Caki2 (cell line): ENCODE measurements at regions not wholly inside any gene's neighbourhood (a gene's known extent, or its start where the extent isn't known, plus 50 kb on each side); places are given as distances from the start of the nearest gene placed in this dataset.
"Not testable (repeated sequence)": the region's sequence is repeated elsewhere in the genome, so short reads cannot be mapped to it uniquely, and the experiment has no call there.

Experiments
- DNase-seq: peaks from one replicate; pipeline ENCODE4 v3.0.0-alpha.2; 2015; ENCODE audit warnings: low read depth
- in situ Hi-C: cut with HindIII; loops from 2 replicates; pipeline ENCODE4 v1.10.0; 2016; ENCODE audit warnings: low sequenced_read_pairs, low pct_unique_long_range_greater_than_20kb, mixed read lengths

- in situ Hi-C loops, DNase-seq: not testable (repeated sequence)
These were observed 344.0 kb downstream of the ANAPC1 start for GRCh38 chr2:111539991-111540390.

GRCh38 chr2:111542120-111542774 lies 341.7 kb downstream of the ANAPC1 start:
- peak; percentile 38 for DNase-seq
- in situ Hi-C loops: not testable (repeated sequence)

- DNase-seq, in situ Hi-C loops: not testable (repeated sequence)
These were observed 340.0 kb downstream of the ANAPC1 start for GRCh38 chr2:111544006-111544405.

GRCh38 chr2:111545723-111546431 lies 338.1 kb downstream of the ANAPC1 start:
- in situ Hi-C loops, DNase-seq: not testable (repeated sequence)

GRCh38 chr2:111546578-111546977 lies 337.4 kb downstream of the ANAPC1 start:
- DNase-seq, in situ Hi-C loops: not testable (repeated sequence)

GRCh38 chr2:111549174-111549573 lies 334.8 kb downstream of the ANAPC1 start:
- DNase-seq, in situ Hi-C loops: not testable (repeated sequence)

- in situ Hi-C loops: not testable (repeated sequence)
These were observed 332.6 kb downstream of the ANAPC1 start for GRCh38 chr2:111551428-111551827.

GRCh38 chr2:111552625-111553024 lies 331.4 kb downstream of the ANAPC1 start:
- DNase-seq, in situ Hi-C loops: not testable (repeated sequence)

More at GRCh38 chr2:111551428-111551827, 332.6 kb downstream of the ANAPC1 start:
- not testable (repeated sequence) for DNase-seq

- in situ Hi-C loops, DNase-seq: not testable (repeated sequence)
These were observed 324.7 kb downstream of the ANAPC1 start for GRCh38 chr2:111559301-111559700.

- DNase-seq, in situ Hi-C loops: not testable (repeated sequence)
These were observed 324.2 kb downstream of the ANAPC1 start for GRCh38 chr2:111559814-111560213.

- DNase-seq, in situ Hi-C loops: not testable (repeated sequence)
These were observed 317.9 kb downstream of the ANAPC1 start for GRCh38 chr2:111566068-111566467.

GRCh38 chr2:111567233-111567632 lies 316.8 kb downstream of the ANAPC1 start:
- DNase-seq, in situ Hi-C loops: not testable (repeated sequence)

- DNase-seq, in situ Hi-C loops: not testable (repeated sequence)
These were observed 314.4 kb downstream of the ANAPC1 start for GRCh38 chr2:111569356-111570199.

- in situ Hi-C loops, DNase-seq: not testable (repeated sequence)
These were observed 313.5 kb downstream of the ANAPC1 start for GRCh38 chr2:111570300-111571114.

GRCh38 chr2:111574803-111575202 lies 309.2 kb downstream of the ANAPC1 start:
- in situ Hi-C loops, DNase-seq: not testable (repeated sequence)

GRCh38 chr2:111577154-111577885 lies 306.7 kb downstream of the ANAPC1 start:
- DNase-seq, in situ Hi-C loops: not testable (repeated sequence)

- in situ Hi-C loops, DNase-seq: not testable (repeated sequence)
These were observed 304.4 kb downstream of the ANAPC1 start for GRCh38 chr2:111579500-111580134.
